Transverse colon (tissue), 3 donors: ENCODE measurements at regions not wholly inside any gene's neighbourhood (a gene's known extent, or its start where the extent isn't known, plus 50 kb on each side); places are given as distances from the start of the nearest gene placed in this dataset.

Source experiments
- EP300 ChIP-seq: sonication (generic); formaldehyde crosslinking; IDR thresholded peaks from one replicate; pipeline ENCODE4 v1.6.1; 2017; ENCODE audit warnings: antibody characterized with exemption, low read depth
- POLR2A ChIP-seq: fragments of 450-650 bp; IDR thresholded peaks from one replicate; pipeline ENCODE4 v1.6.1; 2016; ENCODE audit warnings: antibody characterized with exemption, mild to moderate bottlenecking, moderate library complexity
- TF ChIP-seq, protein P1 (sequence below), 5 experiments: fragments of 200-600 bp in 3 of 5; fragments of 450-650 bp in 2 of 5; sonication (generic) in 3 of 5; IDR thresholded peaks; 1 replicate in 2 of 5; 2 replicates in 3 of 5; pipeline ENCODE4 v1.5.1; 2016 to 2017; ENCODE audit warnings: antibody characterized with exemption in 5 of 5, inconsistent platforms in 3 of 5, mild to moderate bottlenecking in 2 of 5, moderate library complexity in 1 of 5

DNA sequence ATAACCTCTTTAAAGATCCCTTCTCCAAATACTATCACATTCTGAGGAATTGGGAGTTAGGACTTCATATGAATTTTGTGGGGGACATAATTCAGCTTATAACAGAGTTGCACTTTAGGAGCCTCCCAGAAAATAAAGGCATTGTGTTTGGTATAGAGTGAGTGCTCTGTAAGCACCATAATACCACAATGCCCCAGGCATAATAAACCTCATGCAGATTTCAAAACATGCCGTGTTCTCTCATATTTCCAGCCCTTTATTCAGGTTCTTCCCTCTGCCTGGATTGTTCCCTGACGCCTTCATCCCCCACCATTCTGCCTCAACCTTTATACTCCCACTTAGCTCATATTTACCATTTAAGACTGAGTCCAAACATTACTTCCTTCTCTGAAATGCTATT lies 398.8 kb upstream of the FAT3 start:
- TF ChIP-seq, protein P1, sequence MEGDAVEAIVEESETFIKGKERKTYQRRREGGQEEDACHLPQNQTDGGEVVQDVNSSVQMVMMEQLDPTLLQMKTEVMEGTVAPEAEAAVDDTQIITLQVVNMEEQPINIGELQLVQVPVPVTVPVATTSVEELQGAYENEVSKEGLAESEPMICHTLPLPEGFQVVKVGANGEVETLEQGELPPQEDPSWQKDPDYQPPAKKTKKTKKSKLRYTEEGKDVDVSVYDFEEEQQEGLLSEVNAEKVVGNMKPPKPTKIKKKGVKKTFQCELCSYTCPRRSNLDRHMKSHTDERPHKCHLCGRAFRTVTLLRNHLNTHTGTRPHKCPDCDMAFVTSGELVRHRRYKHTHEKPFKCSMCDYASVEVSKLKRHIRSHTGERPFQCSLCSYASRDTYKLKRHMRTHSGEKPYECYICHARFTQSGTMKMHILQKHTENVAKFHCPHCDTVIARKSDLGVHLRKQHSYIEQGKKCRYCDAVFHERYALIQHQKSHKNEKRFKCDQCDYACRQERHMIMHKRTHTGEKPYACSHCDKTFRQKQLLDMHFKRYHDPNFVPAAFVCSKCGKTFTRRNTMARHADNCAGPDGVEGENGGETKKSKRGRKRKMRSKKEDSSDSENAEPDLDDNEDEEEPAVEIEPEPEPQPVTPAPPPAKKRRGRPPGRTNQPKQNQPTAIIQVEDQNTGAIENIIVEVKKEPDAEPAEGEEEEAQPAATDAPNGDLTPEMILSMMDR (IDR thresholded peaks at IDR 0.05), result no peak
- TF ChIP-seq EP300 (no peak), POLR2A (no peak)
